CD14-positive monocyte (primary cell): ENCODE measurements at regions not wholly inside any gene's neighbourhood (a gene's known extent, or its start where the extent isn't known, plus 50 kb on each side); places are given as distances from the start of the nearest gene placed in this dataset.

Experiments
- DNase-seq, 3 donors: peaks; one replicate each; pipeline ENCODE4 v3.0.0-alpha.2; 2011 to 2022
- H2AFZ ChIP-seq: 2 replicates; pipeline ENCODE4 v1.6.0; 2012; ENCODE audit warnings: mild to moderate bottlenecking, low read depth, low read length, inconsistent platforms; ENCODE audit not compliant: insufficient read depth, poor library complexity, severe bottlenecking
- H3K27ac ChIP-seq, 2 donors: 1 replicate in 1 of 2; 2 replicates in 1 of 2; pipeline ENCODE4 v1.5.1; 2012 to 2013; ENCODE audit warnings: low read length in 2 of 2, control low read depth in 1 of 2, inconsistent platforms in 1 of 2, low read depth in 1 of 2, mild to moderate bottlenecking in 1 of 2
- H3K27me3 ChIP-seq, 2 donors: one replicate each; pipeline versions ENCODE4 v1.6.0 to v1.6.1; 2011 to 2013; ENCODE audit warnings: low read length in 2 of 2; ENCODE audit not compliant: control insufficient read depth in 2 of 2, insufficient read depth in 2 of 2
- H3K36me3 ChIP-seq, 2 donors: replicated peaks in 1 of 2; 1 replicate in 1 of 2; 2 replicates in 1 of 2; pipeline versions ENCODE4 v1.5.1 to v1.6.1; 2012 to 2013; ENCODE audit warnings: low read length in 2 of 2, control low read depth in 1 of 2, inconsistent platforms in 1 of 2, mild to moderate bottlenecking in 1 of 2; ENCODE audit not compliant: insufficient read depth in 2 of 2, control insufficient read depth in 1 of 2
- H3K4me1 ChIP-seq, 2 donors: 1 replicate in 1 of 2; 2 replicates in 1 of 2; pipeline versions ENCODE4 v1.5.1 to v1.6.1; 2012 to 2013; ENCODE audit warnings: low read length in 2 of 2, control low read depth in 1 of 2, inconsistent platforms in 1 of 2, mild to moderate bottlenecking in 1 of 2, moderate library complexity in 1 of 2; ENCODE audit not compliant: insufficient read depth in 2 of 2, control insufficient read depth in 1 of 2
- H3K4me2 ChIP-seq: replicated peaks from 2 replicates; pipeline ENCODE3; 2012; ENCODE audit warnings: low read length, moderate library complexity, mild to moderate bottlenecking; ENCODE audit not compliant: poor library complexity, severe bottlenecking; ENCODE audit errors: extremely low read depth
- H3K4me3 ChIP-seq, 3 experiments: fragments of 200-600 bp in 1 of 3; sonication (generic) in 1 of 3; replicated peaks in 1 of 3; 1 replicate in 2 of 3; 2 replicates in 1 of 3; pipeline ENCODE4 v1.5.1; 2011 to 2013; ENCODE audit warnings: low read length in 3 of 3, mild to moderate bottlenecking in 3 of 3, control low read depth in 2 of 3, low read depth in 2 of 3, inconsistent platforms in 1 of 3, moderate library complexity in 1 of 3
- H3K79me2 ChIP-seq: 2 replicates; pipeline ENCODE4 v1.6.0; 2012; ENCODE audit warnings: mild to moderate bottlenecking, control low read depth, inconsistent platforms, low read length, moderate library complexity; ENCODE audit not compliant: insufficient read depth
- H3K9ac ChIP-seq: 2 replicates; pipeline ENCODE4 v1.6.0; 2017; ENCODE audit warnings: low read length, mild to moderate bottlenecking; ENCODE audit not compliant: insufficient read depth, poor library complexity, severe bottlenecking
- H3K9me3 ChIP-seq, 2 donors: replicated peaks in 1 of 2; 1 replicate in 1 of 2; 2 replicates in 1 of 2; pipeline versions ENCODE4 v1.5.1 to v1.6.1; 2012 to 2013; ENCODE audit warnings: low read length in 2 of 2, control low read depth in 1 of 2; ENCODE audit not compliant: control insufficient read depth in 1 of 2, insufficient read depth in 1 of 2
- H4K20me1 ChIP-seq: 2 replicates; pipeline ENCODE4 v1.6.0; 2012; ENCODE audit warnings: mild to moderate bottlenecking, low read length, control low read depth, moderate library complexity; ENCODE audit not compliant: insufficient read depth
- H3K27ac Mint-ChIP-seq, 7 donors: one replicate each; pipeline ENCODE4 v1.8.0; 2020; ENCODE audit warnings: mild to moderate bottlenecking in 7 of 7, mixed read lengths in 7 of 7, moderate library complexity in 6 of 7, inconsistent platforms in 2 of 7
- H3K27me3 Mint-ChIP-seq, 3 donors: one replicate each; pipeline ENCODE4 v1.8.0; 2021 to 2022; ENCODE audit warnings: low read depth in 3 of 3, mild to moderate bottlenecking in 3 of 3, mixed read lengths in 3 of 3, moderate library complexity in 3 of 3, inconsistent platforms in 1 of 3
- H3K36me3 Mint-ChIP-seq, 2 donors: one replicate each; pipeline ENCODE4 v1.8.0; 2020; ENCODE audit warnings: mixed read lengths in 2 of 2, inconsistent platforms in 1 of 2, mild to moderate bottlenecking in 1 of 2
- H3K4me1 Mint-ChIP-seq: one replicate; pipeline ENCODE4 v1.8.0; 2020; ENCODE audit warnings: mild to moderate bottlenecking, mixed read lengths
- H3K4me3 Mint-ChIP-seq, 2 donors: one replicate each; pipeline ENCODE4 v1.8.0; 2020; ENCODE audit warnings: mild to moderate bottlenecking in 2 of 2, mixed read lengths in 2 of 2, moderate library complexity in 1 of 2
- H3K9me3 Mint-ChIP-seq, 7 donors: one replicate each; pipeline ENCODE4 v1.8.0; 2020 to 2022; ENCODE audit warnings: mixed read lengths in 7 of 7, mild to moderate bottlenecking in 6 of 7, moderate library complexity in 6 of 7, inconsistent platforms in 2 of 7
- CTCF ChIP-seq: fragments of 200-600 bp; IDR thresholded peaks from one replicate; pipeline ENCODE4 v1.8.0; 2022; ENCODE audit warnings: antibody characterized with exemption, mild to moderate bottlenecking
- WGBS: methylation state at CpG from one replicate; pipeline ENCODE4 v1.1.5; 2013; ENCODE audit warnings: missing lambda C conversion rate; ENCODE audit not compliant: insufficient coverage; 5-methylcytosine and 5-hydroxymethylcytosine counted together
- intact Hi-C, 2 donors: fragments of 100-400 bp; cut with micrococcal nuclease; formaldehyde crosslinking; loops; one replicate each; pipeline versions ENCODE4 v1.15.0 to v1.15.1; 2023

GRCh38 chrX:39506131-39506530 is 591.6 kb downstream of the BCOR start:
- 100% methylated on average over 3 of the region's 9 CpGs for WGBS
- Histone ChIP-seq H3K4me3 (no peak overlapping the region), H3K4me1 (peaks cover 15 to 21% of the 10 kb centered on the region in 2 donors), H3K27ac (no peak overlapping the region), H4K20me1 (no peaks in the 10 kb centered on the region), H2AFZ (no peak overlapping the region), H3K9me3 (peaks cover 10 to 20% of the 10 kb centered on the region in 2 donors), H3K27me3 (no peaks in the 10 kb centered on the region), H3K4me2 (no peak overlapping the region), H3K36me3 (no peaks in the 10 kb centered on the region), H3K9ac (no peak overlapping the region), H3K79me2 (no peaks in the 10 kb centered on the region)
- no peak overlapping the region for H3K4me3 Mint-ChIP-seq
- no peak overlapping the region for H3K27ac Mint-ChIP-seq
- intact Hi-C loops, result no loop called here
- H3K27me3 Mint-ChIP-seq, result peaks cover 0 to 12% (median 2%) of the 10 kb centered on the region in 3 donors
- H3K36me3 Mint-ChIP-seq, result no peaks in the 10 kb centered on the region
- TF ChIP-seq CTCF, result no peak
- DNase-seq, result no peak
- peaks cover 4 to 20% (median 10%) of the 10 kb centered on the region in 7 donors for H3K9me3 Mint-ChIP-seq
- H3K4me1 Mint-ChIP-seq, result peaks cover 14% of the 10 kb centered on the region

- H3K36me3 ChIP-seq, result no peaks in the 10 kb centered on the region
- no peak overlapping the region for H3K4me3 Mint-ChIP-seq
- H3K4me3 ChIP-seq, result no peak overlapping the region
- no peak overlapping the region for H3K4me2 ChIP-seq
- no peaks in the 10 kb centered on the region for H4K20me1 ChIP-seq
- H3K9me3 Mint-ChIP-seq, result peaks cover 4 to 20% (median 10%) of the 10 kb centered on the region in 7 donors
- no peak for DNase-seq
- no peaks in the 10 kb centered on the region for H3K27me3 ChIP-seq
- no peak overlapping the region for H2AFZ ChIP-seq
- H3K4me1 Mint-ChIP-seq, result peaks cover 9% of the 10 kb centered on the region
- H3K36me3 Mint-ChIP-seq, result no peaks in the 10 kb centered on the region
- intact Hi-C loops, result no loop called here
- TF ChIP-seq CTCF, result no peak
- no peak overlapping the region for H3K9ac ChIP-seq
- H3K27ac Mint-ChIP-seq, result no peak overlapping the region
- peaks cover 0 to 14% (median 2%) of the 10 kb centered on the region in 3 donors for H3K27me3 Mint-ChIP-seq
- WGBS, result 91% methylated on average over 4 of the region's 8 CpGs
- peaks cover 8 to 12% of the 10 kb centered on the region in 2 donors for H3K4me1 ChIP-seq
- no peak overlapping the region for H3K27ac ChIP-seq
- H3K79me2 ChIP-seq, result no peaks in the 10 kb centered on the region
- peaks cover 10 to 20% of the 10 kb centered on the region in 2 donors for H3K9me3 ChIP-seq
These were observed 590.7 kb downstream of the BCOR start for GRCh38 chrX:39507034-39507433.
